H1 (cell line): ENCODE measurements at regions not wholly inside any gene's neighbourhood (a gene's known extent, or its start where the extent isn't known, plus 50 kb on each side); places are given as distances from the start of the nearest gene placed in this dataset.

Source experiments
- CTCF ChIA-PET: fragments of 300-600 bp; sonication (Branson Sonifier 250); formaldehyde crosslinking; loops from one replicate; lab custom pipeline; 2021; ENCODE audit not compliant: partially characterized antibody; lab: Charles Lee
- POLR2A ChIA-PET: fragments of 300-600 bp; sonication (Branson Sonifier 250); formaldehyde crosslinking; loops from one replicate; lab custom pipeline; 2021; ENCODE audit warnings: inconsistent platforms; ENCODE audit not compliant: partially characterized antibody; lab: Charles Lee
- DNase-seq, 2 experiments: peaks; one replicate each; pipeline versions ENCODE4 v3.0.0 to v3.0.0-alpha.2; 2010 to 2022; ENCODE audit warnings: low spot score in 2 of 2, low read depth in 1 of 2, mixed read lengths in 1 of 2
- FAIRE-seq: peaks from 2 replicates; lab custom pipeline; 2011; peaks lifted over from hg19 to GRCh38; lab: Jason Lieb, UNC
- H2AFZ ChIP-seq: 2 replicates; pipeline ENCODE4 v1.8.1; 2012; ENCODE audit warnings: low read length, inconsistent platforms
- H2AK5ac ChIP-seq: 2 replicates; pipeline ENCODE4 v1.6.1; 2013; ENCODE audit warnings: low read depth, low read length
- H2BK120ac ChIP-seq: replicated peaks from 2 replicates; pipeline ENCODE3; 2013; ENCODE audit warnings: low read depth, low read length, inconsistent platforms
- H2BK12ac ChIP-seq: 2 replicates; pipeline ENCODE4 v1.6.1; 2013; ENCODE audit warnings: low read depth, low read length
- H2BK15ac ChIP-seq: 2 replicates; pipeline ENCODE4 v1.6.1; 2013; ENCODE audit warnings: low read length
- H2BK20ac ChIP-seq: 2 replicates; pipeline ENCODE4 v1.6.1; 2013; ENCODE audit warnings: low read length
- H2BK5ac ChIP-seq: 2 replicates; pipeline ENCODE4 v1.6.1; 2013; ENCODE audit warnings: low read depth, low read length
- H3K14ac ChIP-seq: 2 replicates; pipeline ENCODE4 v1.6.1; 2013; ENCODE audit warnings: inconsistent platforms; ENCODE audit not compliant: insufficient read length
- H3K18ac ChIP-seq: 2 replicates; pipeline ENCODE4 v1.6.1; 2013; ENCODE audit warnings: low read length; ENCODE audit errors: extremely low read depth
- H3K23ac ChIP-seq: 2 replicates; pipeline ENCODE4 v1.6.1; 2013; ENCODE audit warnings: inconsistent platforms; ENCODE audit not compliant: insufficient read length
- H3K23me2 ChIP-seq: 2 replicates; pipeline ENCODE4 v1.6.1; 2013; ENCODE audit warnings: low read depth, low read length
- H3K27ac ChIP-seq: 2 replicates; pipeline ENCODE4 v1.6.1; 2011; ENCODE audit warnings: low read depth, low read length, inconsistent platforms
- H3K27me3 ChIP-seq, 4 experiments: replicated peaks in 1 of 4; 1 replicate in 1 of 4; 2 replicates in 3 of 4; pipeline versions ENCODE4 v1.6.1 to v1.8.1; 2011 to 2013; ENCODE audit warnings: low read length in 3 of 4, mild to moderate bottlenecking in 3 of 4, inconsistent platforms in 2 of 4, mixed read lengths in 2 of 4, moderate library complexity in 1 of 4; ENCODE audit not compliant: control insufficient read depth in 3 of 4, insufficient read depth in 3 of 4; ENCODE audit errors: extremely low read depth in 1 of 4
- H3K36me3 ChIP-seq, 4 experiments: 2 replicates each; pipeline versions ENCODE4 v1.6.1 to v1.8.1; 2011 to 2013; ENCODE audit warnings: mild to moderate bottlenecking in 4 of 4, low read length in 3 of 4, moderate library complexity in 2 of 4, control low read depth in 1 of 4, inconsistent platforms in 1 of 4; ENCODE audit not compliant: insufficient read depth in 4 of 4, control insufficient read depth in 2 of 4
- H3K4ac ChIP-seq: replicated peaks from 2 replicates; pipeline ENCODE3; 2013; ENCODE audit warnings: low read length, low read depth, mixed read lengths, inconsistent platforms; ENCODE audit not compliant: insufficient read length
- H3K4me1 ChIP-seq, 4 experiments: replicated peaks in 1 of 4; 1 replicate in 1 of 4; 2 replicates in 3 of 4; pipeline versions ENCODE4 v1.6.1 to v1.8.1; 2011 to 2013; ENCODE audit warnings: low read length in 3 of 4, inconsistent platforms in 2 of 4, mixed read lengths in 1 of 4; ENCODE audit not compliant: insufficient read depth in 4 of 4, control insufficient read depth in 3 of 4
- H3K4me2 ChIP-seq, 2 experiments: 2 replicates each; pipeline versions ENCODE4 v1.6.1 to v1.8.1; 2011 to 2013; ENCODE audit warnings: low read depth in 2 of 2, low read length in 2 of 2, control low read depth in 1 of 2, inconsistent platforms in 1 of 2, mild to moderate bottlenecking in 1 of 2; ENCODE audit not compliant: insufficient read depth in 1 of 2
- H3K4me3 ChIP-seq, 4 experiments: fragments of 200-600, 300-600 bp in 1 of 4; sonication (generic), shearing (Covaris generic), sonication (Bioruptor Twin) in 1 of 4; 2 replicates each; pipeline versions ENCODE4 v1.5.1 to v1.8.1; 2011 to 2016; ENCODE audit warnings: low read length in 4 of 4, low read depth in 3 of 4, control low read depth in 2 of 4, inconsistent platforms in 2 of 4, mild to moderate bottlenecking in 2 of 4, mixed read lengths in 1 of 4, moderate library complexity in 1 of 4; ENCODE audit not compliant: insufficient read depth in 2 of 4; ENCODE audit errors: extremely low read depth in 1 of 4
- H3K56ac ChIP-seq: replicated peaks from 2 replicates; pipeline ENCODE3; 2013; ENCODE audit warnings: low read depth, mild to moderate bottlenecking, mixed read lengths, low read length, inconsistent platforms; ENCODE audit not compliant: insufficient read length
- H3K79me1 ChIP-seq: 2 replicates; pipeline ENCODE4 v1.6.1; 2013; ENCODE audit warnings: low read depth, low read length, control low read depth
- H3K79me2 ChIP-seq, 2 experiments: 2 replicates each; pipeline versions ENCODE4 v1.6.1 to v1.8.1; 2012 to 2013; ENCODE audit warnings: low read length in 2 of 2, mild to moderate bottlenecking in 2 of 2, inconsistent platforms in 1 of 2; ENCODE audit not compliant: insufficient read depth in 2 of 2, control insufficient read depth in 1 of 2
- H3K9ac ChIP-seq, 4 experiments: replicated peaks in 1 of 4; 1 replicate in 1 of 4; 2 replicates in 3 of 4; pipeline versions ENCODE4 v1.6.1 to v1.8.1; 2011 to 2013; ENCODE audit warnings: low read depth in 3 of 4, low read length in 3 of 4, control low read depth in 2 of 4, mild to moderate bottlenecking in 2 of 4, moderate library complexity in 2 of 4, inconsistent platforms in 1 of 4; ENCODE audit errors: extremely low read depth in 1 of 4
- H3K9me3 ChIP-seq, 2 experiments: 2 replicates each; pipeline versions ENCODE4 v1.6.1 to v1.8.1; 2012 to 2013; ENCODE audit warnings: mild to moderate bottlenecking in 2 of 2, moderate library complexity in 2 of 2, control low read depth in 1 of 2, inconsistent platforms in 1 of 2, low read depth in 1 of 2, low read length in 1 of 2, mixed read lengths in 1 of 2; ENCODE audit not compliant: insufficient read depth in 2 of 2
- H4K20me1 ChIP-seq, 2 experiments: replicated peaks in 1 of 2; 2 replicates each; pipeline versions ENCODE3 to v1.8.1; 2011 to 2013; ENCODE audit warnings: inconsistent platforms in 2 of 2, low read length in 2 of 2, mild to moderate bottlenecking in 1 of 2; ENCODE audit not compliant: insufficient read depth in 2 of 2, control insufficient read depth in 1 of 2
- H4K5ac ChIP-seq: 2 replicates; pipeline ENCODE4 v1.6.1; 2013; ENCODE audit warnings: low read length, low read depth, mixed read lengths, inconsistent platforms; ENCODE audit not compliant: insufficient read length
- H4K8ac ChIP-seq: 2 replicates; pipeline ENCODE4 v1.8.0; 2013; ENCODE audit warnings: mild to moderate bottlenecking, moderate library complexity, low read length, inconsistent platforms; ENCODE audit not compliant: insufficient read depth; ENCODE audit errors: extremely low read depth
- H4K91ac ChIP-seq: replicated peaks from 2 replicates; pipeline ENCODE3; 2013; ENCODE audit warnings: low read length, mixed read lengths, inconsistent platforms; ENCODE audit not compliant: insufficient read length
- CEBPB ChIP-seq: IDR thresholded peaks from 2 replicates; pipeline ENCODE4 v1.6.1; 2012; ENCODE audit warnings: low read depth, low read length
- TBP ChIP-seq: IDR thresholded peaks from 2 replicates; pipeline ENCODE4 v1.6.1; 2011; ENCODE audit warnings: low read depth, low read length, improper control_type of control experiment
- WGBS, 2 experiments: shearing (Covaris generic) in 1 of 2; methylation state at CpG; one replicate each; pipeline versions ENCODE4 v1.1.6 to v1.1.7; 2013 to 2015; ENCODE audit warnings: low lambda C conversion rate in 2 of 2, mixed read lengths in 2 of 2, inconsistent platforms in 1 of 2, low coverage in 1 of 2, missing lambda C conversion rate in 1 of 2; ENCODE audit not compliant: insufficient replicate concordance in 2 of 2, insufficient coverage in 1 of 2, insufficient read length in 1 of 2; ENCODE audit errors: extremely low coverage in 1 of 2, missing lambda C conversion rate in 1 of 2; 5-methylcytosine and 5-hydroxymethylcytosine counted together

- H4K5ac ChIP-seq: no peak overlapping the region
- H2BK12ac ChIP-seq: no peak overlapping the region
- no peaks in the 10 kb centered on the region for H4K20me1 ChIP-seq
- 80% methylated on average over 1 of the region's 1 CpG; no CpG with 5 or more reads in 1 of the 2 experiments for WGBS, 2 experiments
- no peak overlapping the region for H4K8ac ChIP-seq
- no peak overlapping the region for H3K4ac ChIP-seq
- no peak overlapping the region for H2BK5ac ChIP-seq
- no peaks in the 10 kb centered on the region for H3K79me2 ChIP-seq
- no peak overlapping the region for H3K23ac ChIP-seq
- H2AFZ ChIP-seq: no peak overlapping the region
- no peak overlapping the region for H2BK120ac ChIP-seq
- H3K23me2 ChIP-seq: no peaks in the 10 kb centered on the region
- no peak overlapping the region for H3K27ac ChIP-seq
- no peak overlapping the region for H3K4me3 ChIP-seq
- TF ChIP-seq CEBPB: 0 out of 2 replicates have a peak, but pooled peaks have one; percentile 20
- TF ChIP-seq TBP: no peak
- H3K79me1 ChIP-seq: no peaks in the 10 kb centered on the region
- H3K4me1 ChIP-seq: peaks cover 0 to 11% (median 5%) of the 10 kb centered on the region in 4 experiments; a peak in 3 of 7 replicates
- no peak overlapping the region for H3K9ac ChIP-seq
- no peak overlapping the region for H2BK15ac ChIP-seq
- ChIA-PET CTCF (no interaction called here), POLR2A (no interaction called here)
- no peak overlapping the region for H2AK5ac ChIP-seq
- FAIRE-seq: no peak
- no peak overlapping the region for H3K56ac ChIP-seq
- no peaks in the 10 kb centered on the region for H3K9me3 ChIP-seq
- H3K27me3 ChIP-seq: no peaks in the 10 kb centered on the region
- H4K91ac ChIP-seq: no peak overlapping the region
- no peak overlapping the region for H3K4me2 ChIP-seq
- H3K14ac ChIP-seq: no peak overlapping the region
- H3K36me3 ChIP-seq: no peaks in the 10 kb centered on the region
- no peak overlapping the region for H2BK20ac ChIP-seq
- H3K18ac ChIP-seq: no peak overlapping the region
- DNase-seq: no peak
Measured at GRCh38 chr5:118040496-118040895, 947.9 kb downstream of the DTWD2 start.
